ENCODE measurements at regions not wholly inside any gene's neighbourhood (a gene's known extent, or its start where the extent isn't known, plus 50 kb on each side); places are given as distances from the start of the nearest gene placed in this dataset.
"Not testable (repeated sequence)": the region's sequence is repeated elsewhere in the genome, so short reads cannot be mapped to it uniquely, and the experiment has no call there.

GRCh38 chr20:50455245-50455644 is 54.9 kb upstream of the PTPN1 start:
- TF ChIP-seq POLR2A (IDR thresholded peaks at IDR 0.05): not testable (repeated sequence)
- TF ChIP-seq, protein P1, sequence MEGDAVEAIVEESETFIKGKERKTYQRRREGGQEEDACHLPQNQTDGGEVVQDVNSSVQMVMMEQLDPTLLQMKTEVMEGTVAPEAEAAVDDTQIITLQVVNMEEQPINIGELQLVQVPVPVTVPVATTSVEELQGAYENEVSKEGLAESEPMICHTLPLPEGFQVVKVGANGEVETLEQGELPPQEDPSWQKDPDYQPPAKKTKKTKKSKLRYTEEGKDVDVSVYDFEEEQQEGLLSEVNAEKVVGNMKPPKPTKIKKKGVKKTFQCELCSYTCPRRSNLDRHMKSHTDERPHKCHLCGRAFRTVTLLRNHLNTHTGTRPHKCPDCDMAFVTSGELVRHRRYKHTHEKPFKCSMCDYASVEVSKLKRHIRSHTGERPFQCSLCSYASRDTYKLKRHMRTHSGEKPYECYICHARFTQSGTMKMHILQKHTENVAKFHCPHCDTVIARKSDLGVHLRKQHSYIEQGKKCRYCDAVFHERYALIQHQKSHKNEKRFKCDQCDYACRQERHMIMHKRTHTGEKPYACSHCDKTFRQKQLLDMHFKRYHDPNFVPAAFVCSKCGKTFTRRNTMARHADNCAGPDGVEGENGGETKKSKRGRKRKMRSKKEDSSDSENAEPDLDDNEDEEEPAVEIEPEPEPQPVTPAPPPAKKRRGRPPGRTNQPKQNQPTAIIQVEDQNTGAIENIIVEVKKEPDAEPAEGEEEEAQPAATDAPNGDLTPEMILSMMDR (IDR thresholded peaks at IDR 0.05): not testable (repeated sequence)

All from right lobe of liver (tissue), 4 donors.